HG03108 (cell line): ENCODE measurements at regions not wholly inside any gene's neighbourhood (a gene's known extent, or its start where the extent isn't known, plus 50 kb on each side); places are given as distances from the start of the nearest gene placed in this dataset.

ENCODE experiments used
- ATAC-seq: cut with Tn5 transposase; IDR thresholded peaks from one replicate; pipeline ENCODE4 v1.9.1; 2021; ENCODE audit warnings: moderate library complexity; ENCODE audit not compliant: unreplicated experiment

DNA sequence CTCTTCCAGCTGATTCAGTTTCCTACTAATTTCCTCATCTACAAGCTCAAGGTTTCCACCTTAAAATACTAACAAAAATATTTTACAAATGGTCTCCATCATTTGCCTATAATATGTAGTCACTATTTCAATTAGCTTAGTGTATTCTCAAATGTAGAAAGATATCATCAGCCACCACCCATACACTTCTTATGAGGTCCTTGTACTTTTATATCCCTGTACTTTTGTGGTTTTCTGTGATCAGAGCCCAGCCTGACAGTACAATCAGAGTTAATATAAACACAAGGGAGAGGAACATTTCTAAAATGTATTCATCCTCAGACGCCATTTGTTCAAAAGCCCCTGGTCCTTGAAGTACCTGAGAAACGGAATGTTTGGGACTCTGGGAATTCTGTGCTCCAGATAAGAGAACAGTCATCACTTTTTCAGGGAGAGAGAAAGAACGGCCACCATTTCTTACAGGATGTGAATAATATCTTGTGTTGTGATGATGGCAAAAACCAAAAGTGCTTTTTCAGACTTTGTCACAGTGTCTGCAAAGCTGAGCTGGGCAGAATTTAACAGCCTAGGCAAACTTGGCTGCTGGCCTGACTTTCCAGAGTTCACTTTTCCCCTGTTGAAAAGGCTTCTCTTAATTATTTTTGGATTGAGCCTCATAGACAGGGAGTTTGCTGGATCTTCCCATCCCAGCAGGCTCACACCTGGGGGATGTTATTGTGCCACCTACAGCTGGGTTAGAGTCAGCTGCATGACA lies 361.7 kb upstream of the ACVR2A start:
- ATAC-seq, result no peak

DNA sequence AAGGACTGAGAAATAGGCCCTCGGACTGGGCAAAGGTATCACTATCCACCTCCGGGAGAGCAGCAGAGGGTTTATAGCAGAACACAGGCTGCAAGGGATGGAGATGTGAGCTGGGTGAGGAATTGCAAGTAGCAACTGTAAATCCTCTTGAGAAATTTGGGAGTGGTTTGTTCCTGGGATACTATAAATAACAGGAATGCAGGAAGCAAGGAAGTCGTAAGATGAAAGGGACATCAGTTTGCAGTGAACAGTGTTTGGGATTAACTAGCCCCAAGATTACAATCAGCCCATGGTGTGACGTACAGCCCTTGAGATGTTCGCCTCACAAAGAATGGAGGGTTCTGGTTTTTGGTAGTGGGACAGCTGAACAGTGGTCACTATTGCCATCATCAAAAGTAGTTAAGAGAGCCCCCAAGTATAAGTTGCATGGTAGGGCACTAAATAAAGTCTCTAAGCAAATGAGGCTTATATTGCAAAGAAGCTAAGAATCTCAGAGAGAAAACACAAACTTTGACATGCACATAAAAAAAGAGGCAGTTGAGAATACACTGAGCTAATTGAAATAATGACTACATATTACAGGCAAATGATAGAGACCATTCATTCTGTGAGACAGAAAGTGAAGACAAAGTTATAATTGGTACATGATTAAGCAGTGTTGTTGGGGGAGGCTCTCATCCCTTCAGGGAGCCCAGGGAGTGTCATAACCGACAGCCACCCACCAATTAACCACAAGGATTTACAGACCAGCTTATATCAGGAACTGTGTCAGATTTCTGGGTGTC lies 362.5 kb upstream of the ACVR2A start:
- no peak for ATAC-seq

DNA sequence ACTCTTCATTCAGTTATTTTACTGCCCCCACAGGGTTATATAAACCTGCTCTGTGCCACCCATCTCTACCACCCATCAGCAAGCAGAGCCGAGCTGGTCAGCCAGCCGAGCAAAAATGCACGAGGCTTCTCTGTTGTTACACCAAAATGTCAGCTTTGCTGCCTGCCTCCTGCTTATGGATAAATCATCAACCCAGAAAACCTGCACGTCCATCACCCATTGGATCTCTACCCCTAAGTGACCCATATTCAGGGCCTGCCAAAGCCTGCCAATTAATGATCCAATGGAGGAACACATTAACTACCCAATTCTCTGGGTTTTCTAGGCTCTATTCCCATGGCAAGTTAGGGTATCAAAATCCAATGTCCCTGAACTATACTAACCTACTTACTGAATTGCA lies 365.5 kb upstream of the ACVR2A start:
- no peak for ATAC-seq

DNA sequence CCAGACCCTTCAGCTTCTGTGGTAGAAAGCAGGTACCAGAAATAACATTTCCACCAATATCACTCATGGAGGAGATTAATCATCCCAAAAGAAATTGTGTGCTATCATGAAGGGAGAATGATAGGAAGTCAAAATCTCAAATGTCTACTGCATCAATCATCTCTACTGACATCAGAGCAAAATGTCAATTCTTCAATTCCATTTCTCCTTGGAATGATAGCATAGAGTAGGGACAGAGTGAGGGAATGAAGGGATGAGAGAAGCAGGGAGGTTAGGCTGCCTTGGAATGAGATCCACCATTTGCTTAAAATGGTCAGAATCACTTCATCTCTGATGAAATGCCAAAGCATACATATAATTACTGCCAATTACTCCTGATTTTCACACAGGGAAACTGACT lies 371.8 kb upstream of the ACVR2A start:
- no peak for ATAC-seq

DNA sequence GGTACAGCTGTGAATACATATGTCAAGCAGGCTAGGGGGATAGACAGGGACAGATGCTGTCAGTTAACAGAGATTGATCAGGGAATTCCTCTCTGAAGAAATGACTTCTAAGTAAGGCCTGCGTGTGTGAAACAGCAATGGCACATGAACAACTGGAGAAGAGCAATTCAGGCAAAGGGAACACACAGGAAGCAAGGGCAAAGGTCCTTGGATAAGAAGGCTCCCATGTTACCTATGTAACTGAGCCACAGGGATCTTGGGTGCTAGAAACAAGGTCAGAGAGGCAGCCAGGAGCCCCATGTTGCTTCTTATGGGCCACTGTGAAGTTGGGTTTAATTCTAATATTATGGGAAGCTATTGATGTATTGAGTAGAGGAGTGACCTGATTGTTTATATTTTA lies 373.7 kb upstream of the ACVR2A start:
- no peak for ATAC-seq

DNA sequence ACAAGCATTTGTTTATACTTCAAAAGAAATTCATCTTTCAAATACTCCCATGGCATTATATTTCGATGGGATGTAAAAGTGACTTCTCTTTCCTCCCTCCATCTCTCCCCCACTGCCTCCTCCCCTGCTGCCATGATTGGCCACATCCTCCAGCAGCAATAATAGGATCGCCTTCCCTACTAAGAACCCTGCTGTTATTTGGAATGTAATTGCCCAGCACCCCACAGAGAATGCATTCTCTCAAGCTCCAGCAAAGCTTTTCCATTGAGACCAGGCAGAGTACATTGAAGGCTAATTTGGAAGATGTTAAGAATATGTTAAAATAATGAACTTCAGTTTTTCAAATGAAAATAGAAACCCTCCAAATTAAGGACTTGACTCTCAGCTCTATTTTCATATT lies 375.4 kb upstream of the ACVR2A start:
- no peak for ATAC-seq

DNA sequence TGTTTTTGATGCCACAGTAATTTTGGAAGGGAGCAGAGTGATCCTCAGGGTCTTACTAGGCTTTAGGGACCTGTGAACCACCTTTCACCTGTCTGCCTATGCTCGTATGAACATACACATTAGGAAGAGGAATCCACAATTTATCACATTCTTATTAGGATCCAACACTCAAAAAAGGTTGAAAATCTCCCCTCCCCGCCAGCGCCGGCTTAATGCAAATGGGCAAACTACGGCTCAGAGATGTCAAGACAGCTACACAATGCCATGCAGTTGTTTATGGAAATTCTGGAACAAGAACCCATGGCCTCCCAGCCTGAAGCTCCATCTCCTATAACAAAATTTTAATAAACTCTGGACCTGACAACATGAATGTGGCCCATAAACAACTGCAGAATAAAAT lies 375.9 kb upstream of the ACVR2A start:
- ATAC-seq, result no peak

DNA sequence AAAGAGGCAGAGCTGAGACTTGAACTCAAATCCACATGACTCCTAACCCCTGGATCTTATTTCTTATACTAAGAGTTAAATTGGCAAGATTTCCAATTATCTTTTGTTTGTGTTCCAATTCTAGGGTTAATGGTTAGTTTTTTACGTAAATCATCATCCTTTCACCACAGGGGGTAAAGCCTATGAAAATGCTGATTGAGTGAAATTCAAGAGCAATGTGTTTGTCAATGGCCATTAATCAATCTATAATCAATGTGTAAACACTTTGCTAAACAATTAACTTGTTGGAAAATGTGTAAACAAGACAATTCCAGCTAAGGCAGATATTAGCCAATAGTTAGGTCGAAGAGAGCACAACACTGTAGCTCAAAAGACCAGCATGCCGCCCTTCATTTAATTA lies 376.5 kb upstream of the ACVR2A start:
- ATAC-seq, result no peak

DNA sequence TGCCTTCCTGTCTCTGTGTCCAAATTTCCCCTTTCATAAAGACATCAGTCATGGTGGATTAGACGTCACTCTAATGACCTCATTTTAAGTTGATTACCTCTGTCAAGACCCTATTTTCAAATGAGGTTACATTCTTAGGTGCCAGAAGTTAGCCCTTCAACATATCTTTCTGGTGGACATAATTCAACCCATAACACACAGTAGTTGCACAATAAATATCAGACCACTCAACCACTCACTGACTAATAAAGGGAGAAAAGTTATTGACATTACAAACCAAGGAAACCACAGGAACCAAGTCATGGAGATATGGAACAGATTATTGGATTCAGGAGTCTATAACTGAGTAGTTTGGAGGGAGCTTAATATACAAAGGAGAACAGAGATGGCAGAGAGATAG lies 377.4 kb upstream of the ACVR2A start:
- no peak for ATAC-seq

DNA sequence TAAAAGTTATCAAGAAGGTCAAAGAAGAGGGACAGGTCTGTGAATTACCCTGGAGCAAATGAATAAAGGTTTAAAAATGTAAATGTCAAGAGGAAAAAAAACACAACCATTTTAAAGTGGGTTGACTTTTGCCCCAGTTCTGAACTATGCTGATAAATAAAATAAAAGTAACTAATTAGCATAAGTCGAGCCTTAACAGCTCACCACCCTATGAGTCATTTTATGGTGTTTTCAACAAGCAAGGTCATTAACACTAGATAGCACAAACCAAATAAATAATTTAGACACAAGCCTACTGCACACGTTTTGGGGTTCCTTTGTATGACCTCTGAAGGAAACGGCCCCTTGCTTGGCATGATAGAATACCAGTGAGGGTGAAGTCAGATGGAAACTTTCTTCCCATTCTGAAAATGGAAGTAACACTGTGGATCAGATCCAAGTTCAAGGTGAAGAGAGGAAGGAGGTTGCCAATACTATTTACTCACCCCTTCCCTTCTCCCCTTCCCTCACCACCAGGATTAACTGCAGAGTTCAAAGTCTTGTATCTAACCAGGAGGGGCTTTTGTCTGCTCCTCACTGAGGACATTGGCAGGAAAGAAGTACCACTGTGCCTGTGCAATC lies 380.0 kb upstream of the ACVR2A start:
- ATAC-seq, result no peak

DNA sequence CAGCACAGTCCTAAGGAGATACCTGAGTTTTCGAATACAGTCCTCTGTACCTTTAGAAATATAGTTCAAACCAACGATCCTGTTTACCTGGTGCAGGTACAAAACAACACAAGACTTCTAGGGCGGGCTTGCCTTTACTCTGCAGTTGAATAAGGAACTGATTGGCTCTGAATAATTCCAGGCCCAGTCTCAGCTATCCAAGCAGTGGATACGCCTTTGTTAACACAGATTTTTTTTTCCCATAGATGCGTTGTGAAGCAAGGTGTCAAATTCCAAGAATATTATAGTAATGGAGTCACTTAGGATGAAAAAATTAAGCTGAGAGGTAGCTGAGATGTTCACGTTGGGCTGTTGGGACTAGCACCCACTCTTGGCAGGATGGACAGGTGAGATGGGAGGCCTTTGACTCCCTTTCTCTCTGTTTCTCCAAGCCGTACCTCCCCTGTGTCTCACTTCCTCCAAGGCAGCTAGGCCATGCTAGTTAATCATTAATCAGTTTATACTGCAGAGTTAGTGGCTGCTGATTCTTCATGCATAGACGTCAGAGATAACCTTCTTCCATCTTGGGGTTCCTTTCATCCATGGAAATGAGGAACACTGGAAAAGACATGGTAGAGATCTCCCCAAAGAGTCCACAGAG lies 380.8 kb upstream of the ACVR2A start:
- ATAC-seq, result peak; percentile 97

DNA sequence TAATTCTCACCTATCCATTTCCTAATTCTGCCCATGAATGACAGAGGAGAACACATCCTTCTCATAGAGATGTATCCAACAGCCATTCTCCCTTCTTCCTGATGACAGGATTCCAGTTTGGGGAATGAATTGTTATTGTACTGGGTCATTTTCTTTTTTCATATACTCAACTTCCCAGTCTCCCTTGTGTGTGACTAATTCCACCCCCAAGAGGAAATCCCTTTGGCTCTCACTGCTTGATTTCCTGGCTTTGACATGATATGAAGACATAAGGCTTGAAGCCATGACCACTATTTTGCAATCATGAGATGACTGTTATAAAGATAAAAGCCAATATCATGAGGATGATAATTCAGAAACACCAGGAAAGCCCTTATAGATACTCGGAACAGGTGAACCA lies 384.7 kb upstream of the ACVR2A start:
- no peak for ATAC-seq

DNA sequence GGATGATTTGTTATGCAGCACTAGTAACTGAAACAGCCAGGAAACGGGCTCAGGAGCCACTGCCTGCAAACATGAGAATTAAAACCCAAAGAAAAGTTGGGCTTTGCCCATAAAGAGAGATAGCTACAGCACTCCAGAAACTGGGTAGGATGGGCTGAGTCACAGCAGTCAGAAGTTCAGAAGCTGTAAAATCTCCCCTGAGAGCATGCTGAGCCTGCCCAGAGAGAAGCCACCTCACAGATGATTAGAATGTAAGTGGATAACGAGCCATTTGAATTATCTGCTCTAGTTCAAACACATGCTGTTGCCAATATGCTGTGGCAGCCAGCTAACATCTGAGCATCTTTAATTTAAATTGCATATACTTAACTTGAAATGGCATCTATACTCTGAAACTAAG lies 388.1 kb upstream of the ACVR2A start:
- ATAC-seq, result no peak

DNA sequence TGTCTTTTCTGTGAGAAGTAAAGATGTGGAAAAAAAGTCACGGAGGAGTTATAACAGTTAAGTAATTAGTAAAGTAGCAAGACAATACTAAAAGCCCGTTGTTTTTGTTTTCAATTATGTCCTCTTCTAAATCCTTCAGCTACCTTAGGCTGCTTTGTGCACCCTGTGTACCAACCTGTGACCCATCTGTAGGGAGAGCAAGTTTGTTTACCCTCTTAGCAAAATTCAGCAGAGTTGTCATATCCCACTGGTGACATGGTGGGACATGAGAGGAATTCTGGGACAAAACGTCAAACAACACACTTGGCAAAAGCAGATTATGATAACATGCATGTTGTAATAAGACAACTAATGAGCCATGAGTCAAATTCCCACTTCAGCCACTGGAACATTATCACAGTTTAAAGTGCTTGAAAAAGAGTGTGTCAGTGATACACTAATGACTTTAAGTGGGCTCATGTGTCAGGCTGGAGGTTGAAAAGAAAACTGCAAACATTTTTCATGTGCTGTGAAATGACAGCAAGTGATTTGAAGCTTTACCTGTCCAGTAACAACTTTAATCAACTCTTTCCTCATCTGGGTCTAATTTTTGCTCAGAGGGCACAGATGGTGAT lies 392.8 kb upstream of the ACVR2A start:
- ATAC-seq, result no peak

DNA sequence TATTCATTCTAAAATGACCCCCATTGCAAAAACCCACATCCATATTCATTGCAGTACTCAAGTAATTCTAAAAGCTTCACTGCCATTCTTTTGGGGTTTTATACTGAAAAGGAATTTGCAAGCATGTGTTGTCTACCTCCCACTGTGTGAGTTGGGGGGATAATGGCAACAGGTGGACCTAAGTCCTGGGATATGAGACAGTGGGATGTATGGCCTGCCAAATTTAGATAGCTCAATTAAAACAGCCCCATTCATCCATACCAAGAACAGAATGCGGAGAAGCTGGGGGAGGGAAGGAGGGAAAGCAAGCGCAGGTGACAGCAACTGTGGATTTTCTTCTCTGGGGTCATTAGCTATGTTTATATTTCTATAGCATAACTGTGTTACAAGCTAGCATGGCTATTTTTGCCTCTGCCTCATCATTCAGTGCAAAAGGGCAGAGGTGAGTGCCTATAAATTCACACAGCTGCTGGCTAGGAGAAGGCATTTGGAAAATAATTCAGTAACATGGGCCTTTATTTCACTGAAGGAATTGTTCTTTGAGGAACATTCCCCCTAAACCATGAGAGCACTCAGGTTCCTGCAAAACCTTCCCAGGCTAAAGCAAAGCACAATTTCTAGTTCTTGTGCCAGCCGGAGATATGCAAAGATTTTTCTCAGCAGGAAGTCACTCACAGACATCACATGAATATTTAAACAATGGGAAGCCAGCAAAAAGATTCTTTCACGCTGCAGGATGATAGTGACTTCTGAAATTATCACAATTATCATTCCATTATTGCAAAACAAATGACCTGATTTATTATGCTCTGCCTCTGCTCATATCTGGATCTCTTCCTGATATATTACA lies 393.9 kb upstream of the ACVR2A start:
- no peak for ATAC-seq

DNA sequence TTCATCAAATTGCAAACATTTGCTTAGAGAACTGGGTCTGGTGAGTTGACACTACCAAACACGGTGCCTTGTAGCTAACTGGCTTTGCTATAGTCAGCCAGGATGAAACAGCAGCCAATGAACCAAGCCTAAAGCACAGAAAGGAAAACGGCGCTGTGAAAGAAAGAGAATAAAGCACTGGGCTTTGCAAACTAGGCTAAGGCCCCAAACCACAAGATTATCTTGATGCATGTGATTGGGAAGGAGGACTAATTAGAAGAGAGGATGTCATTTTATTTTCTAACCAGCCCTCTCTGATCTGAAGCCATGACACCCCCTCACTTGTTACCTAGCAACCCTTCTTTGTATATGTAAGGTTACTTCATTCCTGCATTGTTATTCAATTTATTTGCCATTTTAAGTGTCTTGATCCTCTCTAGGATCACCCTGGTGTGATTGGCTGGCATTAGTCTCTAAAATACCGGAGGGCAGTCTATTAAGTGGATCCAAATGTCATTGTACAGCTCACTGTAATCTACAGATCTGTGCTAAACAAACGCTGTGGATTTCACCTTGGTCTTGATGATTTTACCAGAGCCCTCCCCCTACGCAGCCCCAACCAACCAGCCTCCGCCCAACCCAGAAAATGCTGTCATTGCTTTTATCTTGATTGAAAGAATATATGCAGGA lies 395.4 kb upstream of the ACVR2A start:
- no peak for ATAC-seq

DNA sequence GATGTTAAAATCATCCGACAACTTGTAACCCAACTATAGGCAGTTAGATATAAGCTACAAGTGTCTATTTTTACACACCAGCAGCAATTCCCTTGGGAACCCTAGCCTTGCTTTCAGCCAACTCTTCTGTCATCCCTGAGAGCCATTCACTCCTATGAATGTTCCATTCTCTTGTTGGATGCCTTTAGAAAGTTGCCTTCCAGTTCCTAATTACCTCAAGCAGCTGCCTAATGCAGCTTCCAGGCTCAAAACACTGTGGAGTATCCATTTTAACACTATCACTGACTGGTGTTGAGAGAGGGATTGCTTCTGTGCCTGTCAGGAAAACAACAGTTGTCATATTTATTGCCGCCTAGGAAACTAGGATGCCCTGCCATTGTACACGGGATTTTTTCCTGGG lies 402.0 kb upstream of the ACVR2A start:
- no peak for ATAC-seq

DNA sequence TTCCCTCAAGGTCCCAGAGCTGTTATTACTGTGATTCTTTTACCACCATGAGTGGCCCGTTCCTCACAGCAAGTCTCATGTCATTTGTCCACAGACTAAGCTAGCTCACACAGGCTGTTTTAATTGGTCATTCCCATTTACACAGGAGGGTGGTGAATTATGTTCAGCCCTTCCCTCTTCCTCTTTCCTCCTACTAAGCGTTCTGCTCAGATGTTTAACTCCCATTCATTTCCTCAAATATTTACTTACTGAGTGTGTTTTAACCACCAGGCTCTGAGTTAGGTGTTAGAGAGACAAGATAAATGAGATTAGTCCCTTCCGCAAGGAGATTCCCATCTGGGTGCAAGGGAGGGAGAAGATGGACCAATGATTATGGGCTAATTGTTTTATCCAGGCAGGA lies 403.6 kb upstream of the ACVR2A start:
- no peak for ATAC-seq

DNA sequence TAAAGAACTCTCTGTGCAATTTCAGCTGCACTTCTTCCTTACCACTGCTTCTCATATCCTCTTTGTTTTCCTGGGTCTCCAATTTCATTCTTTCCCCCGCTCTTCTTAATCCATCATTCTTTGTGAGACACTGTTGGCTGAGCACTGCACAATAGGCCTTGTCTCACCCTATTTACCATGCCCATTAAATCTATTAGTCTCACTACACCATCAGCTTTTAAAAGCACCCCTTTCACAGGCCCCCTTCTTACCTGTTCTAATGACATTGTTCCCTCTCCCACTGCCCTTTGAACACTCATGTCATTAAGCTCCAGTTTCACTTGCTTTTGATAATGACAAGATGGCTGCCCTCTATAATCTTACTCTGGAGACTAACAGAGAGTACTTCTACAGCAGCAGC lies 404.1 kb upstream of the ACVR2A start:
- ATAC-seq, result no peak

DNA sequence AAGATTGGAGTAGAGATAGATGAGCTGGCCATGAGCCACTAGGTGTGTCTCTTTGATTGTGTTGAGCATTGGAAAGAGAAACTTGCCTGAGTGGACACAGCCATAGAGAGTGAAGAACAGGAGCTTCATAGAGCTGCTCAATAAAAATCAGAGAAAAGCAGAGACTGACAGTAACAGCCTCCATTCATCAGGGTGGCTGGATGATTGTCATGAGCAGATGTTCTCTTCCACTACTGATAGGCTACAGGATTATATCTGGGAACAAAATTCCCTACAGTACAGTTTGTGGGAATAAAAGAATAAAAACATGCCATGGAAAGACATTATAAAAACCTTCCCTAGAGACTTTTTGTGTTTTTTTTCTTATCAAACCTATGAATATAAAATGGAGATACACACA lies 404.8 kb upstream of the ACVR2A start:
- no peak for ATAC-seq
